Left ventricle myocardium superior (tissue), 1 donor: ENCODE measurements at regions not wholly inside any gene's neighbourhood (a gene's known extent, or its start where the extent isn't known, plus 50 kb on each side); places are given as distances from the start of the nearest gene placed in this dataset.
A peak's percentile ranks its signal among the peaks of the same experiment; 100 is the strongest.
"Not testable (repeated sequence)": the region's sequence is repeated elsewhere in the genome, so short reads cannot be mapped to it uniquely, and the experiment has no call there.

Source experiments
- ATAC-seq: fragments of 200-7000 bp; cut with Tn5 transposase; one replicate; pipeline ENCODE4 v1.9.1; 2020; ENCODE audit warnings: mild to moderate bottlenecking, moderate library complexity
- DNase-seq: peaks from one replicate; pipeline ENCODE4 v3.0.0-alpha.2; 2020
- intact Hi-C: fragments of 100-400 bp; cut with micrococcal nuclease; formaldehyde crosslinking; loops from one replicate; pipeline ENCODE4 v1.11.0; 2022
- donor health status: DM: no; HTN: yes; CAD: no; lungs with severe emphysema.

GRCh38 chr9:11103525-11103924 is 490.7 kb upstream of the PTPRD start:
- ATAC-seq (no peak), DNase-seq (no peak)
- intact Hi-C loops = no loop called here

DNA sequence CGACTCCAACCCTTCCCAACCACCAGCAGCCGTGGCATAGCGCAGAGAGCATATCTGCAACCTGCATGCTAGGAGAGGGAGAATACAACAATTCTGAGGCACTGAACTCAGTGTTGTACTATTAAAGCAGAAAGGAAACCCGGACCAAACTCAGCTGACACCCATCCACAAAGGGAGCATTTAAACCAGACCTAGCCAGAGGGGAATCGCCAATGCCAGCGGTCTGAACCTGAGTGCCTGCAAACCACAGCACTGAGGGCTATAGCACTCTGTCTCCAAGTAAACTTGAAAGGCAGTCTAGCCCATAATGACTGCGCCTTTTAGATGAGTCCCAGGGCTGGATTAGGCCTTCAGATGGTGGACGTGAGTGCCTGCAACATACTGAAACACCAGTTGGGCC is 494.4 kb upstream of the PTPRD start:
- ATAC-seq (no peak), DNase-seq (no peak)
- intact Hi-C loops = no loop called here

GRCh38 chr9:11128156-11128555 is 515.4 kb upstream of the PTPRD start:
- ATAC-seq (no peak), DNase-seq (no peak)
- intact Hi-C loops = no loop called here

DNA sequence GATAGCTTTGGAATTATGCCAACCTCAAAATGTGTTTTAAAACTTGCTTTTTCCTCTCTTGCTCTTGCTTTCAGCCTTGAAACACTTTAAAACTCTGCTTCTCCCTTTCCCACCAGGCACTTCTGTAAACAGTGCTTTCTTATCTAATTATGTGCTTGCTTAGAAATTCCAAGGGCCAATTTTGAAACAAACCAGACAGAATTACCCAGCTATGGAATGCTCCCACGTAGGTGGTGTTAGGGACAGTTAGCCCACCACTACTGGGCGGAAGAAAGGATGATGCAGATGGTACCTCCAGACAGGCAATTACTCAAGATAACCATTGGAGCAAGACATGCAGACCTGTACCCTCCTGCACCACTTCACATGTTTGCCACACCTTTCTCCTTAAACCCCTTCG is 523.0 kb upstream of the PTPRD start:
- intact Hi-C loops = no loop called here
- no peak for ATAC-seq

DNA sequence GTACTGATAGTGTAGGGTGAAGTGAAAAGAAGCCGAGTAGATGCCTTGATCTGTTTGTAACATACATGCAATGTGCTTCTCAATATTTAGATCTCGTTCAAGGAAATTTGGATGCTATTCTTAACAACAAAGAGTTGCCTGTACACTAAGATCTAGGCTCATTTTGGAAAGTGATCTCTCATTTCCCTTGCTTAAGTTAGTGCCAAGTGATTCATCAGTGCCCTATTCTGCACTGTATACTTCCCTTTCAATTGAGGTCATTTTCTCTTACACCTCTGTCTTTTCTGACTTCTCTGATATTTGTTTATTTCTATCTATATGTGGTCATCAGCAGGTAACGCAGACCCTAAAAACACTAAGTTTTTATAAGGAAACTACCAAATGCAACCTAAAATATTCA is 528.6 kb upstream of the PTPRD start:
- intact Hi-C loops = no loop called here
- ATAC-seq (no peak), DNase-seq (no peak)

More for the DNA sequence above, 523.0 kb upstream of the PTPRD start:
- no peak for DNase-seq

- ATAC-seq = no peak
- intact Hi-C loops = no loop called here
- no peak for DNase-seq
These were observed 530.4 kb upstream of the PTPRD start for GRCh38 chr9:11142965-11143738.

DNA sequence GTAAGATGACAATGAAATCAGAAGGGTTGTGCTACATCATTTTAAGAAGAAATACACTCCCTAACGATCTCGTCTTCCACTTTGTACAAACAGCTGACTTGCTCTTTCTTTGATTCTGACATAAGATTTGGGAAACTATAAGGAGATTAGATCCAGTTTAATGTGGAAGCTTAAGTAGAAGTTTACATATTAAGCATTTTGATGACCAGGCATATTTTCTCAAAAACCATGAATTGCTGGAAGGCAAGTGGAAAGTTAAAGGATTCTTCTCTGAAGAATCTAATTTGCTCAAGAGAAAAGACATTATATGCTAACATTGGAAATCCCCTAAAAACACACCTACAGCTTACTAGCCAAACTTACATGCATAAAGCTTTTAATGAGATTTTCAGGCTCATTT is 531.9 kb upstream of the PTPRD start:
- ATAC-seq (no peak), DNase-seq (no peak)
- intact Hi-C loops = no loop called here

- ATAC-seq (no peak), DNase-seq (no peak)
- intact Hi-C loops = no loop called here
These were observed 535.4 kb upstream of the PTPRD start for GRCh38 chr9:11148189-11148588.

- ATAC-seq (no peak), DNase-seq (no peak)
- intact Hi-C loops = no loop called here
These were observed 536.3 kb upstream of the PTPRD start for GRCh38 chr9:11149065-11149464.

- ATAC-seq (no peak), DNase-seq (peak; percentile 7)
These were observed 545.3 kb upstream of the PTPRD start for GRCh38 chr9:11158063-11158462.

DNA sequence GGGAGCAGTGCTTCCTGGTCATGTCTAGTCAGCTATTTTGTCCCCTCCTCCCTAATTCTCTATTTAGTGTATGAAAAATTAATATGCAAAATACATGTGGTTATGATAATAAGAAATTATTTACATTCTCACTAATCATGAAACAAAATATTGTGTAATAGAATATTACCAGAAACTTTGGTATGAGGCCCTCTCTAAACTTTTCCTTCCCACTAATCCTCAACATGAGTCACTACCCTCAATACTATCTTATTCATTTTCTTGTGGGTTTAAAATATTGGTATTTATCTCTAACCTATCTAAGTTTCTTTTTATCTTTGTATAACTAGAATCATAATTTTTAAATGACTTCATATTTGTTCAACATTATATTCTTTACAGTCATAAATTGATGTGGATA is 545.9 kb upstream of the PTPRD start:
- ATAC-seq = no peak
- intact Hi-C loops = no loop called here
- DNase-seq = no peak

More at GRCh38 chr9:11158063-11158462, 545.3 kb upstream of the PTPRD start:
- intact Hi-C loops = no loop called here

GRCh38 chr9:11159318-11159862 is 546.6 kb upstream of the PTPRD start:
- DNase-seq = no peak
- no peak for ATAC-seq
- intact Hi-C loops = no loop called here

DNA sequence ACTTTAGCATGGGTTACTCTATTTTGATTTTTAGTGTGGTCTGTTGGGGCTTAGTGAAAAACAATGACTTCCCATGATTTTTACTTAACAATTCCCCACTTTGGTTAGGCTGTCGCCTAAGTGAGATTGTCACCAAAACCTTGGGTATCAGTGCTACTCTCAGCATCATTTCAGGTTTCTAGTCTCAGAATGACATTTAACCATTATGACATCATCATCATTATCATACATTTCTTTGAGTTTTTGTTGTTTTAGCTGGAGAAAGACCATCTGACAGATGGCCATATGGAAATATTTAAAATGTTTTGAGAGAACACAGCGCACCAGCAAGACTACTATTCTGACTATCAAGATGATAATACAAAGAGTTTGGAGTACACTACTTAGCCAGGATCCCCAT is 551.0 kb upstream of the PTPRD start:
- no peak for ATAC-seq
- no peak for DNase-seq
- intact Hi-C loops = no loop called here

- ATAC-seq (no peak), DNase-seq (no peak)
- intact Hi-C loops = no loop called here
These were observed 569.2 kb upstream of the PTPRD start for GRCh38 chr9:11182001-11182400.

DNA sequence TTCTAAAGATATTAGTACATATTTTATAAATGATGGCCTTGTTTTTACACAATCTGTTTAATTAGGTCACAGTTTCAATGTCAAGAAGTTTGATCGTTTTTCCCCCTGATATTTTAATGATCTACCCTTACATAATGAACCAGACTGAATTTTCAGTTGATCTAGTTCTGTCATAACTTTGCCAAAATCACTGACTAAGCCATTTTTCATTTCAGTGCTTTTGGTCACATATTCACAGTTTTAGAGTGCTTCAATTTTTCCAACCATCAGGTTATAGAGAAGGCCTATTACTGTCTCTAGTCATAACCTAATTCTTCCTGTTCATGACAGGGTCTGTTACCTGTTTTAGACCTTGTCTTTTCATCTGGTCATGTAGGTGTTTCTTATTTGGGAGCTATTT is 577.9 kb upstream of the PTPRD start:
- intact Hi-C loops = no loop called here
- ATAC-seq (no peak), DNase-seq (no peak)

- no peak for ATAC-seq
- no peak for DNase-seq
- intact Hi-C loops = no loop called here
These were observed 580.2 kb upstream of the PTPRD start for GRCh38 chr9:11192993-11193392.

GRCh38 chr9:11194246-11194645 is 581.4 kb upstream of the PTPRD start:
- ATAC-seq (peak; percentile 34), DNase-seq (no peak)
- intact Hi-C loops = no loop called here

GRCh38 chr9:11196840-11197365 is 584.1 kb upstream of the PTPRD start:
- DNase-seq = peak; percentile 18
- intact Hi-C loops, ATAC-seq: not testable (repeated sequence)

DNA sequence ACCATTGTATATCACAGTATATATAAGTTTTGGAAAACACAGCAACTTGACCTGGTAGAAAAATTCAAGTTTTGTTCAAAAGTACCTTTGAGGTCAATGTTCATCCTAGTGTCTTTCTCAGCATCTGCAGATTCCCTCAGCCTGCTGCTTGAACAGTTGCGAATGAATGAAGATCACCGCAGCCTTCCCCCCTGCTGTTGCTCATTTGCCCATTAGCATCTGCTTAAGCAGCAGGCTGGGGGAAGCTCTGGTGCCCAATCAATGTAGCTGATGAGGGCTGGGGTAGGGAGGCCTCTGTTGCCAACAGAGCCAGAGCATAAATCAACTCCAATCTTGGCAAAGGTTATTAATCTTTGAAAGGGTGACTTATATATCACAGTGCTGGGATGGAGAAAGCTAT is 586.5 kb upstream of the PTPRD start:
- intact Hi-C loops = no loop called here
- ATAC-seq = no peak
- no peak for DNase-seq

- no peak for ATAC-seq
- no peak for DNase-seq
- intact Hi-C loops = no loop called here
These were observed 591.7 kb upstream of the PTPRD start for GRCh38 chr9:11204521-11204920.

- intact Hi-C loops = no loop called here
- no peak for DNase-seq
- ATAC-seq = no peak
These were observed 594.1 kb upstream of the PTPRD start for GRCh38 chr9:11206925-11207324.
